SH-SY5Y (cell line): ENCODE measurements at regions not wholly inside any gene's neighbourhood (a gene's known extent, or its start where the extent isn't known, plus 50 kb on each side); places are given as distances from the start of the nearest gene placed in this dataset.

Source experiments
- GATA2 ChIP-seq: IDR thresholded peaks from 2 replicates; pipeline ENCODE4 v1.6.1; 2011; ENCODE audit warnings: mild to moderate bottlenecking, low read depth, low read length
- GATA3 ChIP-seq: IDR thresholded peaks from 2 replicates; pipeline ENCODE4 v1.6.1; 2011; ENCODE audit warnings: low read depth, mild to moderate bottlenecking, low read length, moderate library complexity

GRCh38 chr12:30152705-30153104 lies 369.0 kb upstream of the TMTC1 start:
- peak; percentile 73 for TF ChIP-seq GATA2
- peak; percentile 47; the same call in 1 of the 2 replicates for TF ChIP-seq GATA3
